Fibroblast of upper back skin (primary cell): ENCODE measurements at regions not wholly inside any gene's neighbourhood (a gene's known extent, or its start where the extent isn't known, plus 50 kb on each side); places are given as distances from the start of the nearest gene placed in this dataset.
"Not testable (repeated sequence)": the region's sequence is repeated elsewhere in the genome, so short reads cannot be mapped to it uniquely, and the experiment has no call there.

Experiments
- DNase-seq: peaks from one replicate; pipeline ENCODE4 v3.0.0-alpha.2; 2013

DNA sequence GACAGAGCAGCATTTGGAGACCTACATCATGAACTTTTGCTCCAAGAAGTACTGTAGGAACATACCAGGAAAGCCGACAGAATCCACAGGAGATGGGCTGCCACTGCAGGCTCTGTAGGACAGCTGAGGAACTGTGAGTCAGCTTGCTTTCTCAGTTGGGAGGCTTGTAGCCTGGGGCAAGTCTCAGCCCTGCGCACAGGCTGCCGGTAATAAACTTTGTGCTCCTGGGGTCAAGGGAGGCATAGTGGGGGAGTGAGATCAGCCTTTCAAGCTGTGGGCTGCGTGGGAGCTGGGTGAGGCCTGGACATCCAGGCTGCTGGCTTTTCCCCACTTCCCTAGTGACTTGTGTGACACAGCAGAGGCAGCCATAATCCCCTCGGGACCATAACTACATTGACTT, 718.0 kb upstream of the CDH10 start:
- DNase-seq = no peak

DNA sequence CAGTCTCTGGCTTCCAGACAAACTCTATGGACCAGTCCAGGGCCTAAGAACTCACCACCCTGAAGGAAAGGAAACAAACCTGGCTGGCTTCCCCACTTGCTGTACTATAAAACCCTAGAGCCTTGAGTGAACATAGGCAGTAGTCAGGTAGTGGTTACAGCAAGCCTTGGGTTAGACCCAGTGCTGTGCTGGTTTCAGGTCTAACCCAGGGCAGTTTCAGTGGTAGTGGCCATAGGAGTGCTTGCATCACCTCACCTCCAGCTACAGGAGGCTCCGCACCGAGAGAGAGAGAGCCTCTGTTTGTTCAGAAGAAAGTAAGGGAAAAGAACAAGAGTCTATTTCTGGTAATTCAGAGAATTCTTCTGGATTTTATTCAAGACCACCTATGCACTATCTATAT, 714.1 kb upstream of the CDH10 start:
- no peak for DNase-seq

GRCh38 chr5:25357605-25358004, 712.8 kb upstream of the CDH10 start:
- no peak for DNase-seq

DNA sequence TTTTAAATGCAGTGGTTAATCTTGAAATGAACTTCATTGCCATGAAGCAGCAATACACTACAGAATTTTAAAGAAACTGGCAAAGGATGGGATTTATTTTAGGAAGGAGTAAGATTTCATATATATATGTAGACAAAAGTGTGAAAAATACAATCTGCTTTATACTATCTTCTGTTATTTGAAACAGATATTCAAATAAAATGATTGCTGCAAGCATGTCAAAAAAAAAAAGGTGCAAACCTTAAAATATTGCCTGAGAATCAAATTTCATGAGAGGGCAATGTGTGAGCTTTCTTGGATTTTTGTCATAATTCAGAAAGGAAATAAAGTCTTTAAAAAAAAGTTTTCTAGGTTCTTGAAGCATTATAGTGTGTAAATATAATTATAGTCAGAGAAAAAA, 705.0 kb upstream of the CDH10 start:
- no peak for DNase-seq

DNA sequence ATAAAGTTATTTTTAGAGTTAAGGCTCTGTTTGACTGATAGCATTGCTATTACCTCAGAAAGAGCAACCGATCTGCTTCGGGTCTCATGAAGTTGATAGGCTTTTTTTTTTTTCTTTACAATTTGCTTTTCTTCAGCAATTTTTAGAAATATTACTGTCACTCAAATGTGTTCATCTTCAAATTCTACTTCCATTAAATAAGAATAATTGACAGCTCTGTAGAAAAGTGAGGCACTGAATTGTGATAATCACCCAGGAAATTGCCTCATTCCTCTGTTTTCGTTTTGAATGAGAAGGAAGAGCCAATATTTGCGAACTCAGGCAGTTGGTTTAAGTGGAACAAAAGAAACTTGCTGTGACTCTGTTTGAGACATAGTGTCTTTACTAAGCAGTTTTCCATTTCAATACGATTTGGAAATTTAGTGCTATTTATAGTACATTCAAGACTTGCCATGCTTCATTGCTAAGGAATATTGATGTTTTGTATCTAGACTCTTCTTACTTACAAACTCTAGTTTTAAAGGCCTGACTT, 700.5 kb upstream of the CDH10 start:
- no peak for DNase-seq

GRCh38 chr5:25339541-25339940, 694.8 kb upstream of the CDH10 start:
- no peak for DNase-seq

DNA sequence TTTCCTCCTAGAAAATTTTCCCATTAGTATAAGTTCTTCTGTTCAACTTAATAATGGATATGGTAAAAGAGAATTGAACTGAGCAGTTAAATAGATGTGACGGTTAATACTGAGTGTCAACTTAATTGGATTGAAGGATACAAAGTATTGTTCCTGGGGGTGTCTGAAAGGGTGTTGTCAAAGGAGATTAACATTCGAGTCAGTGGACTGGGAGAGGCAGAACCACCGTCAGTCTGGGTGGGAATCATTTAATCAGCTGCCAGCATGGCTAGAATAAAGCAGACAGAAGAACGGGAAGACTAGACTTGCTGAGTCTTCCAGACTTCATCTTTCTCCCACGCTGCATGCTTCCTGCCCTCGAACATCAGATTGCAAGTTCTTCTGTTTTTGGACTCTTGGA, 689.6 kb upstream of the CDH10 start:
- DNase-seq = no peak

GRCh38 chr5:25330721-25331120, 685.9 kb upstream of the CDH10 start:
- DNase-seq = no peak

- no peak for DNase-seq
Measured at GRCh38 chr5:25327172-25327571, 682.4 kb upstream of the CDH10 start.

- DNase-seq = no peak
Measured at GRCh38 chr5:25301836-25302235, 657.1 kb upstream of the CDH10 start.

DNA sequence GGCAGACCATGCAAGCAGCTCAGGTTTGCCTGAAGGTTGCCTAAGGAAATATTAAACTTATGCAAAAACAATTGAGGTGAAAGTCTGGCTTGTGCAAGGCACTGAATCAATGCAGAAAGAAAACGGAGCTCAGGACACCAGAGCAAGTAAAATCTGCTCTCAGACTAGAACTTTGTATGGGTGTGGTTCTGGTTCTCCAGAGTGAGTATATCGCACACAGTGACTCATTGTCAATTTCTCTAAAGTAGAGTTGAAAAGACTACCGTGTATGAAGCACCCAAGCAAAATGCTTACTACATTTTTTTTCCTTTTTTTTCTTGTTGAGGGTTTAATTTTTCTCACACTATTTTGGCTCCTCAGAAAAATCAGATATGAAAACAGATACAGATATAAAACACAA, 650.3 kb upstream of the CDH10 start:
- no peak for DNase-seq

GRCh38 chr5:25289766-25290165, 645.0 kb upstream of the CDH10 start:
- not testable (repeated sequence) for DNase-seq

- DNase-seq = no peak
Measured at GRCh38 chr5:25286319-25286718, 641.5 kb upstream of the CDH10 start.

- no peak for DNase-seq
Measured at GRCh38 chr5:25285136-25285535, 640.4 kb upstream of the CDH10 start.

DNA sequence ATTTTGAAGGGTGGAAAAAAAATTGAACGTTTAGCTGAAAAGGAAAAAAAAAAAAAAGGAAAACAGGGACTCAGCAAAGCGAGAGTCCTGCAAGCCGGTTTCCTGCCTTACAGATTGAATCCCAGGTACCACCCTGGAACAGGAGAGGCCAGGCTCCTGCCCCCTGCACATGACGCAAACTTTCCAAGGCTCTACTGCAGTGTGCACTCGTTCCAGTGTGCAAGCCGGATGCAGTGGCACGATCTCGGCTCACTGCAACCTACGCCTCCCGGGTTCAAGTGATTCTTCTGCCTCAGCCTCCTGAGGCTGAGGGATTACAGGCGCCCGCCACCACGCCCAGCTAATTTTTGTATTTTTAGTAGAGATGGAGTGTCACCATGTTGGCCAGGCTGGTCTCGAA, 618.7 kb upstream of the CDH10 start:
- not testable (repeated sequence) for DNase-seq

DNA sequence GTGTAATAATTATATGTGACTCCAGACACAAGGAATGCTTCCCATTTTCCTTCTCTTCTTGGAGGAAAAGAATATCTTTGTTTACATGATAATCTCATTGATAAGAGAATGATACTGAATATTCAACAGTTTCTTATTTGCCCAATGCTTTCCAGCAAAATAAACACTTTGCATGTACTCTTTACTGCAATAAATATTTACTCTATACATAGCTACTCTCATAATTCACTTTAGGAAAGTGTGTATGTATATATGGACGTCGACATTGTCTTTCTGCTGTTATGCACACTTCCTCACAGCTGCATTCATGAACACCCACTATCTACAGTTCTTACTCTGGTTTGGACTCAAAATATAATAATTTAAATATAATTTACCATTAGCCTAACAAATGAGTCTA, 617.4 kb upstream of the CDH10 start:
- DNase-seq = no peak

DNA sequence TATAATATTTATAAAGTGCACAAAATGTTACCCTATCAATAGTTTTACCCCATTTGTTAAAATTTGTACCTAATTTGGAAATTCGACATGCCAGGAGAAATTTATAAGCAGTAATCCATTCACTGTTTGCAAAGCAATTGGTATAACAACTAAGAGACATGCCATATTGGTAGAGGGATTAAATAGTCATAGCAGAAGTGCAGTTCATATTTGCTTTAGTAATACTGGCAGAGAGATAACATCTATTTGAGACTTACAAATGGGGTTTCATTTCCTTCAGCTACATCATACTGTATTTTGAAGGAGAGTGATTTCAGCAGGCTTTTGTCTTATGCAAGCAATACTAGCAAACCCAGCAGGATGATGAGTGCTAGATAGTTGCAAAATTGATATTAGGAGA, 610.4 kb upstream of the CDH10 start:
- no peak for DNase-seq

DNA sequence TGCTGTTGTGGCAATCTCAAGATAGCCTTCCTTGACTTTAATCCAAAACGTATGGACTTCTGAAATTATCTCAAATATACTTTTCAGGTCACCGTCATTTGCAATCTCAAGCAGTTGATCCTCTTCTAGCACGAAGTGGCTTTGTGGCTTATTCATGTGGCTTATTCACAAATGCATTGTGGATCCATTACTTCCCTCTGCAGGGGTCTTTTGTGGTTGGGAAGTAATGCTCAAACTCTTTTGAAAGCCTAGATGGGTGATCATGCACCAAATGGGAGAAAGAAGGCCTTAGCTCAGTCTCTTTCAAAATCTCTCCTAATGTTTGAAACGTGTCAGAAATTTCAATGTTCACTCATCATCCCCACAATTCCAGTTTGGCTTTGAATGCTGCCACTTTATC, 597.2 kb upstream of the CDH10 start:
- DNase-seq = no peak

- DNase-seq = not testable (repeated sequence)
Measured at GRCh38 chr5:25238720-25239119, 593.9 kb upstream of the CDH10 start.

GRCh38 chr5:25224316-25224982, 579.7 kb upstream of the CDH10 start:
- no peak for DNase-seq

GRCh38 chr5:25199902-25200301, 555.1 kb upstream of the CDH10 start:
- not testable (repeated sequence) for DNase-seq

GRCh38 chr5:25190521-25191000, 545.8 kb upstream of the CDH10 start:
- no peak for DNase-seq

DNA sequence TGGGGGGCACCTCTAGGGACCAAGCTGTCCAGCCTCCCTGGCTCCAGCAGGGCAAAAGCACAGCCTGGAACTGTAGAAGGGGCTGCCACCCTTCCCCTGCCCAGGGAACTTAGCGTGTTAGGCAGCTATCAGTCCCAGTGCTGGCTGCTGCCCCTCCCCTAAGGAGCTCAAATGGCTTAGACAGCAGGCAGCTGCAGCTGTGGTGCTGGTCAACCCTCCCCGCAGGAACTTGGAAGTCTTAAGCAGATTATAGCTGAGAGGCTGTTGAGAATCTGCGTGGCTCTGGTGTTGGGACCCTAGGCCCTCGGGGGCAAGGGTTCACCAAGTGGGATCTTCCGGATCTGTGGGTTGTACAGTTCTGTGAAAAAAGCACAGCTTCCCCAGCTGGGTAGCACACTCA, 536.5 kb upstream of the CDH10 start:
- no peak for DNase-seq

- DNase-seq = not testable (repeated sequence)
Measured at GRCh38 chr5:25162616-25163015, 517.8 kb upstream of the CDH10 start.

GRCh38 chr5:25160891-25161290, 516.1 kb upstream of the CDH10 start:
- DNase-seq = no peak
